ENCODE measurements at regions not wholly inside any gene's neighbourhood (a gene's known extent, or its start where the extent isn't known, plus 50 kb on each side); places are given as distances from the start of the nearest gene placed in this dataset.

DNA sequence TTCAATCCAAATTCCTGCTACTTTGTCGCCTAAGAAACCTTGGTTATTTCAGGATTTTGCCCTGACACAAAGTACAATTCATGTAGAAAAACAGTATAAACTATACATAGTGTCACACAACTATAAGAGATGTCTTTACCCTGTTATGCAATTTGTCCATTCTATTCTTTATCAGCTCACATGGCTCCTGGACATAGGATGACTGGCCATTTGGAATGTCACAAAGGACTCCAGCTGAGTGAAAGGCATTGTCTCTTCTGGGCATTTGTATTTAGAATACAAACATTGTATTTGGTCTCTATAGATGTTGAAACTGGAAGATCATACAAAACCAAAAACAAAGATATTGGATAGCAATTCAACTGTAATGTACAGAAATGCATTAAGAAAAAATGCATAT, 944.6 kb upstream of the LRRTM1 start:
- Histone ChIP-seq H3K27ac (ENCODE audit: low read depth, low read length) (no peak overlapping the region), H3K4me1 (ENCODE audit: control insufficient read depth in 2 of 2, insufficient read depth in 2 of 2, low read length in 2 of 2) (no peaks in the 10 kb centered on the region), H3K27me3 (ENCODE audit: control insufficient read depth in 2 of 2, insufficient read depth in 2 of 2, low read length in 2 of 2) (no peaks in the 10 kb centered on the region), H3K4me3 (ENCODE audit: low read length) (no peak overlapping the region), H3K36me3 (ENCODE audit: control insufficient read depth in 2 of 3, insufficient read depth in 3 of 3, low read length in 3 of 3) (no peaks in the 10 kb centered on the region), H3K9me3 (ENCODE audit: control insufficient read depth in 2 of 3, low read length in 3 of 3) (no peaks in the 10 kb centered on the region)
- H3K9me3 Mint-ChIP-seq = peaks cover 1 to 26% (median 12%) of the 10 kb centered on the region in 11 donors
- intact Hi-C loops (cut with micrococcal nuclease) = no loop called here
- H3K4me1 Mint-ChIP-seq = no peaks in the 10 kb centered on the region
- no peak overlapping the region for H3K27ac Mint-ChIP-seq
- ChIA-PET POLR2A (no interaction called here), CTCF (no interaction called here)
- H3K4me3 Mint-ChIP-seq = no peak overlapping the region
- H3K27me3 Mint-ChIP-seq = no peaks in the 10 kb centered on the region
- DNase-seq (no peak), ATAC-seq (no peak)
- peaks cover 0 to 3% (median 0%) of the 10 kb centered on the region in 5 donors for H3K36me3 Mint-ChIP-seq

DNA sequence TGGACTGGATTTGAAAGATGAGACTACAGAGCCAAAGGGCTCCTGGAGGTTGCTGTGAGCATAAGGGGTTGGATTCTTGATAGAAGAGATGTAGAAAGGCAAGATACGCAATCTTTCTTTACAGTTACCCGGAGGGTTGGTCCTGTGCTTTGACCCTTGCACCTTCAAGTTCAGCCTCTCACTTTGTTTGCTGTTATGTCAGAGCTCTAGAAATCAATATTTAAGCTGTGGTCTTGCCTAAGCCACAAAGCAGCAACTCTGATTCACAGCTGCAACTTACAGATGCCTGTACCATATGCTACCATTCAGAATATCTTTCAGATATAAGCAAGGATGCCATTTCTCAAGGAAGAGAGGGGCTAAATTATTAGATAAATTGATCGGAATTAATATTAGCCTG, 943.1 kb upstream of the LRRTM1 start:
- CTCF ChIA-PET = no interaction called here
- no peaks in the 10 kb centered on the region for H3K36me3 ChIP-seq (ENCODE audit: control insufficient read depth in 2 of 3, insufficient read depth in 3 of 3, low read length in 3 of 3)
- H3K9me3 ChIP-seq (ENCODE audit: control insufficient read depth in 2 of 3, low read length in 3 of 3) = no peaks in the 10 kb centered on the region
- H3K4me3 Mint-ChIP-seq = no peak overlapping the region
- no peak for DNase-seq
- H3K27me3 ChIP-seq (ENCODE audit: control insufficient read depth in 2 of 2, insufficient read depth in 2 of 2, low read length in 2 of 2) = no peaks in the 10 kb centered on the region
- ATAC-seq = no peak
- H3K9me3 Mint-ChIP-seq = peaks cover 0 to 20% (median 11%) of the 10 kb centered on the region in 11 donors
- POLR2A ChIA-PET = no interaction called here
- intact Hi-C loops (cut with micrococcal nuclease) = no loop called here
- H3K27ac ChIP-seq (ENCODE audit: low read depth, low read length) = no peak overlapping the region
- no peak overlapping the region for H3K27ac Mint-ChIP-seq
- no peaks in the 10 kb centered on the region for H3K27me3 Mint-ChIP-seq
- no peak overlapping the region for H3K4me3 ChIP-seq (ENCODE audit: low read length)
- no peaks in the 10 kb centered on the region for H3K4me1 ChIP-seq (ENCODE audit: control insufficient read depth in 2 of 2, insufficient read depth in 2 of 2, low read length in 2 of 2)
- H3K36me3 Mint-ChIP-seq = peaks cover 0 to 3% (median 0%) of the 10 kb centered on the region in 5 donors
- no peaks in the 10 kb centered on the region for H3K4me1 Mint-ChIP-seq

DNA sequence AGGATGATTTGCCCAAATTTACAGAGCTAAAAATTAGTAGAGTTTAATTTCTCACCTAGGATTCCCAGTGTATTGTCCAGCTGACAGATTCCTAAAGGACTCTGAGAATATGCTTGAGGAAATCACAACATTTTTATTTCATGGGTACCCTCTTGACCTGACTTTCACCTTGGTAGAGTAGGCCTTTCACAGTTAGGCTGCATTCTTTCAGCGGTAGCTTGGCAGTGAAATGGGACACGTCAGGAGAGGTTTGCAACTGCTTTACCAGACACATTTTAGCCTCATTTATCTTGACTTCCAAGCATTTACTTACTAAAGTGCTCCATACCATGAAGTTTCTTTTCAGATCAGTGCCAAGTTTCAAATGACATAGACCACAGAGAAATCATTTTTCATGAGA, 937.9 kb upstream of the LRRTM1 start:
- DNase-seq (no peak), ATAC-seq (no peak)
- no peaks in the 10 kb centered on the region for H3K36me3 ChIP-seq (ENCODE audit: control insufficient read depth in 2 of 3, insufficient read depth in 3 of 3, low read length in 3 of 3)
- H3K9me3 ChIP-seq (ENCODE audit: control insufficient read depth in 2 of 3, low read length in 3 of 3) = no peaks in the 10 kb centered on the region
- intact Hi-C loops (cut with micrococcal nuclease) = no loop called here
- no peaks in the 10 kb centered on the region for H3K27me3 Mint-ChIP-seq
- H3K4me3 ChIP-seq (ENCODE audit: low read length) = no peak overlapping the region
- no peaks in the 10 kb centered on the region for H3K36me3 Mint-ChIP-seq
- ChIA-PET CTCF (no interaction called here), POLR2A (no interaction called here)
- no peak overlapping the region for H3K27ac Mint-ChIP-seq
- no peaks in the 10 kb centered on the region for H3K4me1 ChIP-seq (ENCODE audit: control insufficient read depth in 2 of 2, insufficient read depth in 2 of 2, low read length in 2 of 2)
- H3K27me3 ChIP-seq (ENCODE audit: control insufficient read depth in 2 of 2, insufficient read depth in 2 of 2, low read length in 2 of 2) = no peaks in the 10 kb centered on the region
- no peaks in the 10 kb centered on the region for H3K4me1 Mint-ChIP-seq
- no peak overlapping the region for H3K4me3 Mint-ChIP-seq
- H3K9me3 Mint-ChIP-seq = peaks cover 1 to 38% (median 5%) of the 10 kb centered on the region in 11 donors
- no peak overlapping the region for H3K27ac ChIP-seq (ENCODE audit: low read depth, low read length)

DNA sequence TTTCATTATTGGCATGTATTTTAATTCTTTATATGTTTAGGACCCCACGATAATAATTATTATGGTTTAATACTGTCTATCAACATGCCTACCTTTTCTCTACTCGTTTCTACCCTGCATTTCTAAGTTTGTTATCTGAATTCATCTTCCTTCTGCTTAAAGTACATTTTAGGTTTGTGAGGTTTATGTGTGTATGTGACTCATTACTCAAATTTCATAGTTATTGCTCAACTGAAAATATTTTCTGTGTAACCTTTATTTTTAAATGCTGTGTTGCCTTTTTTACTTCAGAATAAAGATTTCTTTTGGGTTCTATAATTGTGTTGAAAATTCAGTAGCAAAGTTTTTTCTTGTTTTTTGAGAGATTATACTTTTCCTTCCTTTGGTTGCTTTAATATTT, 933.9 kb upstream of the LRRTM1 start:
- ChIA-PET POLR2A (no interaction called here), CTCF (no interaction called here)
- no peak overlapping the region for H3K4me3 Mint-ChIP-seq

DNA sequence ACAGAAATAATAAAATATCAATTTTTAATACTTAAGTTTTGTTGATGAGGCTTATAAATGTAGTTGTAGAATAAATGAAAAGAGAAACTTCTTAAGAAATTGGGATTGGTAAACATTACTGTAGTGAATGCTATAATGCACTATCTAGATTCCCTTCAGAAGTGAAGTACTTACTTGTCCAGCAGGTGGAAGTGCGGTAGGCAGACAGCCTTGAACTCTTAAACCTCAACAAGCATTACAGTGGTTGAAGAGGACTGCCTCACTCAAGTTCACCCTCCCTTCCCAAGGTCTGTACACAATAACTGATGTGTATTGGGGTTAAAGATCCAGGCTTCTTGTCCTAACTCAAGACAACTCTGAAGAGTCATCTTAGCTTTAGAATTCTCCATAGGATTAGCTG, 931.0 kb upstream of the LRRTM1 start:
- H3K4me1 Mint-ChIP-seq = no peaks in the 10 kb centered on the region
- no peaks in the 10 kb centered on the region for H3K36me3 Mint-ChIP-seq
- POLR2A ChIA-PET = no interaction called here

More for the DNA sequence above, 933.9 kb upstream of the LRRTM1 start:
- Mint-ChIP-seq H3K4me1 (no peaks in the 10 kb centered on the region), H3K27me3 (no peaks in the 10 kb centered on the region), H3K36me3 (no peaks in the 10 kb centered on the region), H3K27ac (no peak overlapping the region), H3K9me3 (peaks cover 2 to 46% (median 11%) of the 10 kb centered on the region in 11 donors)
- Histone ChIP-seq H3K9me3 (ENCODE audit: control insufficient read depth in 2 of 3, low read length in 3 of 3) (no peaks in the 10 kb centered on the region), H3K27ac (ENCODE audit: low read depth, low read length) (no peak overlapping the region), H3K36me3 (ENCODE audit: control insufficient read depth in 2 of 3, insufficient read depth in 3 of 3, low read length in 3 of 3) (no peaks in the 10 kb centered on the region), H3K4me1 (ENCODE audit: control insufficient read depth in 2 of 2, insufficient read depth in 2 of 2, low read length in 2 of 2) (no peaks in the 10 kb centered on the region), H3K27me3 (ENCODE audit: control insufficient read depth in 2 of 2, insufficient read depth in 2 of 2, low read length in 2 of 2) (no peaks in the 10 kb centered on the region), H3K4me3 (ENCODE audit: low read length) (no peak overlapping the region)
- ATAC-seq (no peak), DNase-seq (no peak)
- intact Hi-C loops (cut with micrococcal nuclease) = no loop called here

DNA sequence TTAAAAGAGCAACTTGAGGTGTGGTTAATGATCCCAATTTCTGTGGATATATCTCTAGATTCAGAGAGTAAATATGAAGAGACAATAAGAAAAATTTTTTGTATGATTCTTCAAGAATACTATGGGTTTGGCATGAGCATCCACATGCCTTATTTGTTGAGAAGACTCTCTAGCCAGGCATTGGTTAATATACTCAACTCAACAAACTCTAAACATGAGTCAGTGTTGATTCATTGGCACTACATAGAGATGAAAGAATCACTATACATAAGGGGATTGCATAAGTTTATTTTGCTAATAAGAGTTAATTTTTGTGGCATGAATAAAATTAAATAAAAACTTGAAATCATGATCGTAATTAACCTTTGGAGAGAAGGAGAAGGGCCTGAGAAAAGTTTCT, 930.2 kb upstream of the LRRTM1 start:
- intact Hi-C loops (cut with micrococcal nuclease) = no loop called here
- ChIA-PET CTCF (no interaction called here), POLR2A (no interaction called here)
- Mint-ChIP-seq H3K4me3 (no peak overlapping the region), H3K36me3 (no peaks in the 10 kb centered on the region), H3K9me3 (peaks cover 4 to 65% (median 11%) of the 10 kb centered on the region in 11 donors), H3K27ac (no peak overlapping the region), H3K27me3 (no peaks in the 10 kb centered on the region), H3K4me1 (no peaks in the 10 kb centered on the region)
- no peaks in the 10 kb centered on the region for H3K9me3 ChIP-seq (ENCODE audit: control insufficient read depth in 2 of 3, low read length in 3 of 3)
- H3K36me3 ChIP-seq (ENCODE audit: control insufficient read depth in 2 of 3, insufficient read depth in 3 of 3, low read length in 3 of 3) = no peaks in the 10 kb centered on the region
- no peak overlapping the region for H3K27ac ChIP-seq (ENCODE audit: low read depth, low read length)
- H3K4me1 ChIP-seq (ENCODE audit: control insufficient read depth in 2 of 2, insufficient read depth in 2 of 2, low read length in 2 of 2) = no peaks in the 10 kb centered on the region
- no peak overlapping the region for H3K4me3 ChIP-seq (ENCODE audit: low read length)
- no peaks in the 10 kb centered on the region for H3K27me3 ChIP-seq (ENCODE audit: control insufficient read depth in 2 of 2, insufficient read depth in 2 of 2, low read length in 2 of 2)
- DNase-seq (no peak), ATAC-seq (no peak)

More for the DNA sequence above, 931.0 kb upstream of the LRRTM1 start:
- CTCF ChIA-PET = no interaction called here
- ATAC-seq = no peak
- Histone ChIP-seq H3K36me3 (ENCODE audit: control insufficient read depth in 2 of 3, insufficient read depth in 3 of 3, low read length in 3 of 3) (no peaks in the 10 kb centered on the region), H3K27me3 (ENCODE audit: control insufficient read depth in 2 of 2, insufficient read depth in 2 of 2, low read length in 2 of 2) (no peaks in the 10 kb centered on the region), H3K4me3 (ENCODE audit: low read length) (no peak overlapping the region), H3K4me1 (ENCODE audit: control insufficient read depth in 2 of 2, insufficient read depth in 2 of 2, low read length in 2 of 2) (no peaks in the 10 kb centered on the region), H3K9me3 (ENCODE audit: control insufficient read depth in 2 of 3, low read length in 3 of 3) (no peaks in the 10 kb centered on the region), H3K27ac (ENCODE audit: low read depth, low read length) (no peak overlapping the region)
- Mint-ChIP-seq H3K27me3 (no peaks in the 10 kb centered on the region), H3K9me3 (peaks cover 3 to 68% (median 11%) of the 10 kb centered on the region in 11 donors), H3K27ac (no peak overlapping the region), H3K4me3 (no peak overlapping the region)
- intact Hi-C loops (cut with micrococcal nuclease) = no loop called here
- DNase-seq = no peak

DNA sequence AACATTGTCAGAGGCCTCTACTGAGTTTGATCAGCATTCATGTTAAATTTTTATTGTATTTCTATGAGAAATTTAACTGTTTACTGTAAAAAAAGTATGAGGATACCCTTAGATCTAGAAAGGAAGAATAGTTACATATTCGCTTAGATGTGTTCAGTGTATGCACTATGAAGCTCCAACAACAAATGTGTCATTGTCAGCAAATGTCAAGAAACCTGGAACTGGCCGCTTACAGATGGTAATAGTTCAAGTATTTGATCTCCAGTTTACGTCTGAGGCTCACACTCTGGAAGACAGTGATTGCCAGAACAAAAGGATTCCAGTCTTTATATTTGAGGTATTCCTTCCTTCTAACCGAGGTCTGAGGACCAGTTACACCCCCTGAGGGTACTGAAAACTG, 921.2 kb upstream of the LRRTM1 start:
- CTCF ChIA-PET = no interaction called here
- H3K4me3 Mint-ChIP-seq = no peak overlapping the region

More for the DNA sequence above, 921.2 kb upstream of the LRRTM1 start:
- no peaks in the 10 kb centered on the region for H3K4me1 ChIP-seq (ENCODE audit: control insufficient read depth in 2 of 2, insufficient read depth in 2 of 2, low read length in 2 of 2)
- intact Hi-C loops (cut with micrococcal nuclease) = no loop called here
- no peak overlapping the region for H3K4me3 ChIP-seq (ENCODE audit: low read length)
- no peak for DNase-seq
- H3K4me1 Mint-ChIP-seq = no peaks in the 10 kb centered on the region
- H3K36me3 Mint-ChIP-seq = no peaks in the 10 kb centered on the region
- H3K36me3 ChIP-seq (ENCODE audit: control insufficient read depth in 2 of 3, insufficient read depth in 3 of 3, low read length in 3 of 3) = no peaks in the 10 kb centered on the region
- H3K27ac Mint-ChIP-seq = no peak overlapping the region
- H3K9me3 Mint-ChIP-seq = peaks cover 0 to 18% (median 3%) of the 10 kb centered on the region in 11 donors
- no peak overlapping the region for H3K27ac ChIP-seq (ENCODE audit: low read depth, low read length)
- POLR2A ChIA-PET = no interaction called here
- no peaks in the 10 kb centered on the region for H3K27me3 Mint-ChIP-seq
- H3K9me3 ChIP-seq (ENCODE audit: control insufficient read depth in 2 of 3, low read length in 3 of 3) = no peaks in the 10 kb centered on the region
- H3K27me3 ChIP-seq (ENCODE audit: control insufficient read depth in 2 of 2, insufficient read depth in 2 of 2, low read length in 2 of 2) = no peaks in the 10 kb centered on the region
- no peak for ATAC-seq
